ENCODE measurements at regions not wholly inside any gene's neighbourhood (a gene's known extent, or its start where the extent isn't known, plus 50 kb on each side); places are given as distances from the start of the nearest gene placed in this dataset.

DNA sequence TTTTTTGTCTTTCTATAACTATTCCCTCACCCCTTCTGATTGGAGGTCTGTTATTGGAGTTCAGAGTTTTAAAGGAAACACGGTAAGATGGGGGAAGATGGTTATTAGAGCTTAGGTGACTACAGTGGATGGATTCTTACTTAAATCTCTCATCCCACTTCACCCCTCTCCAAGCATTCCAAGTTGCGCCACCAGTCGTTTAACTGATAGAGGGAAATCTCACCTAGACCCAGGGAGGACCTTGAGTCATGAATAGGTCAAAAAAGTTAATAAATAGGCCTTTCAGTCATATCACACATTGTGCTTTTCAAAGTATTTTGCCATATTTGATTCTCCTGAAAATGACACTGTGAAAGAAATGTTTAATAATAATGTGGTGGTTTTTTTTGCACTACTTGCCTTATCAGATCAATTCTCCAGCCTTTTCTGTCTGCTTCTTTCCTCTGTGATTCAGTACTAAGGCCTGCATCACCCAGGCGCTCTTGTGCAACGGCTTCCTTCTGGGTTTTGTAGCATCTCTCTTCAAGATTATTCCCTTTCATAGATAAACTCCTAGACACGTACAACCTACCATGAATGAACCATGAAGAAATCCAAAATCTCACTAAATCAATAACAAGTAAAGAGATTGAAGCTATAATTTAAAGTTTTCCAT is 100.4 kb upstream of the TGFBR2 start:
- Histone ChIP-seq H4K20me1 (ENCODE audit: control insufficient read depth, insufficient read depth, low read depth, low read length) (no peaks in the 10 kb centered on the region), H3K27ac (ENCODE audit: low read depth, low read length) (no peak overlapping the region), H3K4me2 (ENCODE audit: low read length) (no peak overlapping the region), H3K36me3 (ENCODE audit: control insufficient read depth, low read length) (no peaks in the 10 kb centered on the region), H3K4me1 (ENCODE audit: control insufficient read depth, low read length) (peaks cover 7% of the 10 kb centered on the region; the same call in 1 of the 2 replicates), H3K9me2 (replicated peaks; ENCODE audit: control insufficient read depth, low read length) (no peaks in the 10 kb centered on the region), H3K79me2 (ENCODE audit: control insufficient read depth, low read length) (no peaks in the 10 kb centered on the region), H3F3A (ENCODE audit: control insufficient read depth, insufficient read depth) (no peaks in the 10 kb centered on the region), H3K27me3 (ENCODE audit: control insufficient read depth, low read length) (no peaks in the 10 kb centered on the region), H3K4me3 (ENCODE audit: low read length) (no peak overlapping the region), H3K9me3 (ENCODE audit: control insufficient read depth, insufficient read depth, low read length) (no peaks in the 10 kb centered on the region)
- TF ChIP-seq, protein P1, sequence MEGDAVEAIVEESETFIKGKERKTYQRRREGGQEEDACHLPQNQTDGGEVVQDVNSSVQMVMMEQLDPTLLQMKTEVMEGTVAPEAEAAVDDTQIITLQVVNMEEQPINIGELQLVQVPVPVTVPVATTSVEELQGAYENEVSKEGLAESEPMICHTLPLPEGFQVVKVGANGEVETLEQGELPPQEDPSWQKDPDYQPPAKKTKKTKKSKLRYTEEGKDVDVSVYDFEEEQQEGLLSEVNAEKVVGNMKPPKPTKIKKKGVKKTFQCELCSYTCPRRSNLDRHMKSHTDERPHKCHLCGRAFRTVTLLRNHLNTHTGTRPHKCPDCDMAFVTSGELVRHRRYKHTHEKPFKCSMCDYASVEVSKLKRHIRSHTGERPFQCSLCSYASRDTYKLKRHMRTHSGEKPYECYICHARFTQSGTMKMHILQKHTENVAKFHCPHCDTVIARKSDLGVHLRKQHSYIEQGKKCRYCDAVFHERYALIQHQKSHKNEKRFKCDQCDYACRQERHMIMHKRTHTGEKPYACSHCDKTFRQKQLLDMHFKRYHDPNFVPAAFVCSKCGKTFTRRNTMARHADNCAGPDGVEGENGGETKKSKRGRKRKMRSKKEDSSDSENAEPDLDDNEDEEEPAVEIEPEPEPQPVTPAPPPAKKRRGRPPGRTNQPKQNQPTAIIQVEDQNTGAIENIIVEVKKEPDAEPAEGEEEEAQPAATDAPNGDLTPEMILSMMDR (IDR thresholded peaks at IDR 0.05; ENCODE audit: low read depth, low read length, poor library complexity, severe bottlenecking), result no peak
- no peak for TF ChIP-seq EZH2phosphoT487 (IDR thresholded peaks at IDR 0.05; ENCODE audit: borderline replicate concordance, low read length)

DNA sequence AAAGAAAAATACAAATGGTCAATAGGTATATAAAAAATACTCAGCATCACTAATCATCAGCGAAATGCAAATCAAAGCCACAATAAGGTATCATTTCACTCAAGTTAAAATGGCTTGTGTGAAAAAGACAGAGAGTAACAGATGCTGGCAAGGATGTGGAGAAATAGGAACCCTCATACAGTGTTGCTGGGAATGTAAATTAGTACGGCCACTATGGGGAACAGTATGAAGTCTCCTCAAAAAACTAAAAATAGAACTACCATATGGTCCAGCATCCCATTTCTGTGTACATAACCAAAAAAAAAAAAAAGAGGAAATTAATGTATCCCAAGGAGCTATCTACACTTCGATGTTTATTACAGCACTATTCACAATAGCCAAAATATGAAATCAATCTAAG is 98.1 kb upstream of the TGFBR2 start:
- H3F3A ChIP-seq (ENCODE audit: control insufficient read depth, insufficient read depth), result no peaks in the 10 kb centered on the region
- H3K27ac ChIP-seq (ENCODE audit: low read depth, low read length), result no peak overlapping the region
- no peak overlapping the region for H3K4me3 ChIP-seq (ENCODE audit: low read length)
- H3K27me3 ChIP-seq (ENCODE audit: control insufficient read depth, low read length), result no peaks in the 10 kb centered on the region
- H3K79me2 ChIP-seq (ENCODE audit: control insufficient read depth, low read length), result no peaks in the 10 kb centered on the region
- H4K20me1 ChIP-seq (ENCODE audit: control insufficient read depth, insufficient read depth, low read depth, low read length), result no peaks in the 10 kb centered on the region
- H3K9me2 ChIP-seq (replicated peaks; ENCODE audit: control insufficient read depth, low read length), result no peaks in the 10 kb centered on the region
- H3K4me2 ChIP-seq (ENCODE audit: low read length), result no peak overlapping the region
- H3K9me3 ChIP-seq (ENCODE audit: control insufficient read depth, insufficient read depth, low read length), result no peaks in the 10 kb centered on the region
- H3K36me3 ChIP-seq (ENCODE audit: control insufficient read depth, low read length), result no peaks in the 10 kb centered on the region
- no peaks in the 10 kb centered on the region for H3K4me1 ChIP-seq (ENCODE audit: control insufficient read depth, low read length)
- TF ChIP-seq EZH2phosphoT487 (IDR thresholded peaks at IDR 0.05; ENCODE audit: borderline replicate concordance, low read length), result no peak
- TF ChIP-seq, protein P1 (IDR thresholded peaks at IDR 0.05; ENCODE audit: low read depth, low read length, poor library complexity, severe bottlenecking), result no peak

DNA sequence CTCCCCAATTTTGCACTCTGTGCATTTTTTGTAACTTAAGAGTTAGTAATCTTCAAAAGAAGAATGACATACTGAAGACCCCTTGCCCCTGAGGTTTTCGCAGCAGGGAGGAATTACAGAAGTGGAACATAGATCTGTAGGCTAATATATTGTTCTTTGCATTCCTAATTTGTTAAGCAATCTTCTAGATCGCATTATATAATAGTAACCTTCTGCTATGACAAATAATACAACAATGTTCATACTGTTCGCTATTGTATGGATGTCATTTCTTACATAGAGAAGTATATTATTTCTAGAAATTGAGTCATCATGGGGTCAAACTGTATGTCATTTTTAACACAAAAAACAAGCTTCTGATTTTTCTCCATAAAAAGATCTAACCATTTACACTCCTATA is 95.8 kb upstream of the TGFBR2 start:
- TF ChIP-seq, protein P1 (IDR thresholded peaks at IDR 0.05; ENCODE audit: low read depth, low read length, poor library complexity, severe bottlenecking), result no peak
- no peak for TF ChIP-seq EZH2phosphoT487 (IDR thresholded peaks at IDR 0.05; ENCODE audit: borderline replicate concordance, low read length)
- H4K20me1 ChIP-seq (ENCODE audit: control insufficient read depth, insufficient read depth, low read depth, low read length), result no peaks in the 10 kb centered on the region
- H3K9me3 ChIP-seq (ENCODE audit: control insufficient read depth, insufficient read depth, low read length), result no peaks in the 10 kb centered on the region
- H3F3A ChIP-seq (ENCODE audit: control insufficient read depth, insufficient read depth), result no peaks in the 10 kb centered on the region
- no peaks in the 10 kb centered on the region for H3K9me2 ChIP-seq (replicated peaks; ENCODE audit: control insufficient read depth, low read length)
- H3K27me3 ChIP-seq (ENCODE audit: control insufficient read depth, low read length), result no peaks in the 10 kb centered on the region
- no peak overlapping the region for H3K27ac ChIP-seq (ENCODE audit: low read depth, low read length)
- H3K4me2 ChIP-seq (ENCODE audit: low read length), result no peak overlapping the region
- H3K79me2 ChIP-seq (ENCODE audit: control insufficient read depth, low read length), result no peaks in the 10 kb centered on the region
- H3K4me1 ChIP-seq (ENCODE audit: control insufficient read depth, low read length), result no peaks in the 10 kb centered on the region
- H3K36me3 ChIP-seq (ENCODE audit: control insufficient read depth, low read length), result no peaks in the 10 kb centered on the region
- H3K4me3 ChIP-seq (ENCODE audit: low read length), result no peak overlapping the region

Data from DOHH2 (cell line).